Keratinocyte (primary cell): ENCODE measurements at regions not wholly inside any gene's neighbourhood (a gene's known extent, or its start where the extent isn't known, plus 50 kb on each side); places are given as distances from the start of the nearest gene placed in this dataset.
"Not testable (repeated sequence)": the region's sequence is repeated elsewhere in the genome, so short reads cannot be mapped to it uniquely, and the experiment has no call there.

Source experiments
- DNase-seq: peaks from one replicate; pipeline ENCODE4 v3.0.0-alpha.2; 2011; ENCODE audit warnings: low read depth, missing footprints, low spot score
- FAIRE-seq: peaks from 2 replicates; lab custom pipeline; 2011; peaks lifted over from hg19 to GRCh38; lab: Jason Lieb, UNC
- H2AFZ ChIP-seq: 2 replicates; pipeline ENCODE4 v1.6.0; 2012; ENCODE audit warnings: low read length, control low read depth, inconsistent platforms; ENCODE audit not compliant: control insufficient read depth
- H3K27ac ChIP-seq: 2 replicates; pipeline ENCODE4 v1.5.1; 2011; ENCODE audit warnings: low read length; ENCODE audit not compliant: control insufficient read depth, insufficient read depth
- H3K27me3 ChIP-seq: 3 replicates; pipeline ENCODE4 v1.6.0; 2011; ENCODE audit warnings: low read length; ENCODE audit not compliant: control insufficient read depth, insufficient read depth; ENCODE audit errors: extremely low read depth
- H3K36me3 ChIP-seq, 2 experiments: 2 replicates in 1 of 2; 3 replicates in 1 of 2; pipeline ENCODE4 v1.5.1; 2011; ENCODE audit warnings: low read length in 2 of 2, mild to moderate bottlenecking in 1 of 2; ENCODE audit not compliant: control insufficient read depth in 2 of 2, insufficient read depth in 2 of 2; ENCODE audit errors: extremely low read depth in 1 of 2
- H3K4me1 ChIP-seq: 3 replicates; pipeline ENCODE4 v1.5.1; 2011; ENCODE audit warnings: low read length; ENCODE audit not compliant: control insufficient read depth, insufficient read depth; ENCODE audit errors: extremely low read depth
- H3K4me2 ChIP-seq: 3 replicates; pipeline ENCODE4 v1.6.0; 2011; ENCODE audit warnings: low read depth, low read length; ENCODE audit not compliant: control insufficient read depth, insufficient read depth; ENCODE audit errors: extremely low read depth
- H3K4me3 ChIP-seq, 3 experiments: fragments of 200-600 bp in 1 of 3; sonication (generic) in 1 of 3; 2 replicates in 2 of 3; 3 replicates in 1 of 3; pipeline ENCODE4 v1.5.1; 2011 to 2016; ENCODE audit warnings: low read length in 3 of 3, mild to moderate bottlenecking in 3 of 3, control low read depth in 2 of 3, inconsistent platforms in 1 of 3, low read depth in 1 of 3, mixed read lengths in 1 of 3, mixed run types in 1 of 3, moderate library complexity in 1 of 3; ENCODE audit not compliant: control insufficient read depth in 2 of 3, insufficient read depth in 2 of 3; ENCODE audit errors: extremely low read depth in 1 of 3
- H3K79me2 ChIP-seq: 2 replicates; pipeline ENCODE4 v1.6.0; 2012; ENCODE audit warnings: low read length; ENCODE audit not compliant: control insufficient read depth, insufficient read depth
- H3K9ac ChIP-seq: 3 replicates; pipeline ENCODE4 v1.6.0; 2011; ENCODE audit warnings: low read length; ENCODE audit not compliant: control insufficient read depth, insufficient read depth; ENCODE audit errors: extremely low read depth
- H3K9me1 ChIP-seq: 3 replicates; pipeline ENCODE4 v1.6.0; 2011; ENCODE audit warnings: low read length; ENCODE audit not compliant: control insufficient read depth, insufficient read depth; ENCODE audit errors: extremely low read depth
- H3K9me3 ChIP-seq: 2 replicates; pipeline ENCODE4 v1.5.1; 2012; ENCODE audit warnings: low read depth, low read length; ENCODE audit not compliant: control insufficient read depth
- H4K20me1 ChIP-seq: 3 replicates; pipeline ENCODE4 v1.6.0; 2011; ENCODE audit warnings: low read length; ENCODE audit not compliant: control insufficient read depth, insufficient read depth; ENCODE audit errors: extremely low read depth
- CTCF ChIP-seq, 3 experiments: IDR thresholded peaks in 1 of 3; conservative IDR thresholded peaks in 1 of 3; optimal IDR thresholded peaks in 1 of 3; 2 replicates in 2 of 3; 3 replicates in 1 of 3; pipeline versions ENCODE3 to v1.5.1; 2011; ENCODE audit warnings: low read length in 3 of 3, mild to moderate bottlenecking in 3 of 3, moderate library complexity in 2 of 3, control low read depth in 1 of 3, inconsistent platforms in 1 of 3; ENCODE audit not compliant: insufficient read depth in 2 of 3; ENCODE audit errors: extremely low read depth in 1 of 3
- EZH2 ChIP-seq: IDR thresholded peaks from one replicate; pipeline ENCODE4 v1.6.1; 2012; ENCODE audit warnings: inconsistent platforms, mild to moderate bottlenecking, low read length, moderate library complexity
- dilution Hi-C: fragments of 300-500 bp; cut with MboI; formaldehyde crosslinking; loops from one replicate; pipeline ENCODE4 v1.7.0; 2020; ENCODE audit warnings: low sequenced_read_pairs; ENCODE audit not compliant: extremely low pct_ligation_motif_present

- Histone ChIP-seq H3K27ac (no peak overlapping the region), H3K27me3 (no peaks in the 10 kb centered on the region), H2AFZ (no peak overlapping the region), H3K4me3 (no peak overlapping the region), H3K9me3 (no peaks in the 10 kb centered on the region), H3K4me1 (no peaks in the 10 kb centered on the region), H4K20me1 (no peaks in the 10 kb centered on the region), H3K79me2 (no peaks in the 10 kb centered on the region), H3K9ac (no peak overlapping the region), H3K4me2 (no peak overlapping the region), H3K36me3 (no peaks in the 10 kb centered on the region), H3K9me1 (no peaks in the 10 kb centered on the region)
- DNase-seq (no peak), FAIRE-seq (no peak)
- no peak for TF ChIP-seq CTCF (optimal IDR thresholded peaks at IDR 0.05 in 1 of 3, IDR thresholded peaks at IDR 0.05 in 1 of 3, conservative IDR thresholded peaks at IDR 0.05 in 1 of 3; ENCODE audit: extremely low read depth in 1 of 3, insufficient read depth in 2 of 3, low read length in 3 of 3)
- dilution Hi-C loops: no loop called here
Observed at GRCh38 chr3:106144030-106144429, 275.2 kb upstream of the CBLB start.

GRCh38 chr3:106148440-106149082 lies 279.7 kb upstream of the CBLB start:
- dilution Hi-C loops, H3K79me2 ChIP-seq, DNase-seq, H3K9me3 ChIP-seq, H4K20me1 ChIP-seq, H3K4me1 ChIP-seq, H3K27ac ChIP-seq, H3K4me2 ChIP-seq, FAIRE-seq, H3K4me3 ChIP-seq, H3K27me3 ChIP-seq, H2AFZ ChIP-seq, H3K9ac ChIP-seq, H3K9me1 ChIP-seq, H3K36me3 ChIP-seq: not testable (repeated sequence)

GRCh38 chr3:106157411-106157810 lies 288.6 kb upstream of the CBLB start:
- no peaks in the 10 kb centered on the region for H3K4me1 ChIP-seq
- H3K27ac ChIP-seq: no peak overlapping the region
- H4K20me1 ChIP-seq: no peaks in the 10 kb centered on the region
- no peak overlapping the region for H3K4me3 ChIP-seq
- DNase-seq: no peak
- no peaks in the 10 kb centered on the region for H3K27me3 ChIP-seq
- no peaks in the 10 kb centered on the region for H3K79me2 ChIP-seq
- H2AFZ ChIP-seq: no peak overlapping the region
- no peaks in the 10 kb centered on the region for H3K9me3 ChIP-seq
- no peak for FAIRE-seq
- no peaks in the 10 kb centered on the region for H3K36me3 ChIP-seq
- no peaks in the 10 kb centered on the region for H3K9me1 ChIP-seq
- no peak overlapping the region for H3K4me2 ChIP-seq
- dilution Hi-C loops: no loop called here
- no peak for TF ChIP-seq EZH2
- TF ChIP-seq CTCF (optimal IDR thresholded peaks at IDR 0.05 in 1 of 3, IDR thresholded peaks at IDR 0.05 in 1 of 3, conservative IDR thresholded peaks at IDR 0.05 in 1 of 3; ENCODE audit: extremely low read depth in 1 of 3, insufficient read depth in 2 of 3, low read length in 3 of 3): no peak
- no peak overlapping the region for H3K9ac ChIP-seq
